ENCODE measurements at regions not wholly inside any gene's neighbourhood (a gene's known extent, or its start where the extent isn't known, plus 50 kb on each side); places are given as distances from the start of the nearest gene placed in this dataset.
A peak's percentile ranks its signal among the peaks of the same experiment; 100 is the strongest.
"Not testable (repeated sequence)": the region's sequence is repeated elsewhere in the genome, so short reads cannot be mapped to it uniquely, and the experiment has no call there.

DNA sequence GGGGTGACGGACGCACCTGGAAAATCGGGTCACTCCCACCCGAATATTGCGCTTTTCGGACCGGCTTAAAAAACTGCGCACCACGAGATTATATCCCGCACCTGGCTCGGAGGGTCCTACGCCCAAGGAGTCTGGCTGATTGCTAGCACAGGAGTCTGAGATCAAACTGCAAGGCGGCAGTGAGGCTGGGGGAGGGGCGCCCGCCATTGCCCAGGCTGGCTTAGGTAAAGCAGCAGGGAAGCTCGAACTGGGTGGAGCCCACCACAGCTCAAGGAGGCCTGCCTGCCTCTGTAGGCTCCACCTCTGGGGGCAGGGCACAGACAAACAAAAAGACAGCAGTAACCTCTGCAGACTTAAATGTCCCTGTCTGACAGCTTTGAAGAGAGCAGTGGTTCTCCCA, 1760.6 kb upstream of the CDH9 start:
- DNase-seq (ENCODE audit: low read depth) = not testable (repeated sequence)

DNA sequence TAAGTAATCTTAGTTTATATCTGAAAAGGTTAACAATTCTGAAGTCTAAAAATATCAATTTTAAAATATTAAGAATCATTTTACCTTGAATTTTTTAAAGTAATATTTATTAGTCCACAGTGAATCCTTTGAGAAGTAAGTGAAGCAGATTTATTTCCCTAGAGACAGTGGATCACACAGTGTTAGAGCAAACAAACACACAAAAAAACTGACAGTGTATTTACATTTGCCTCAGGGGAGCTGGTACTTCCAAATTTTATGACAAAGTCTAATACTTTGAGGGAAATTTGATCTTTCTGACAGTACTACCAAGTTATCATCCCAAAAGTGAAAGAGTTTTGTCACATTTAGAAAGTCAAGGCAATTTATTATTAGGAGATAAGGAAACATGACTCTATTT, 1750.6 kb upstream of the CDH9 start:
- DNase-seq (ENCODE audit: low read depth) = no peak

DNA sequence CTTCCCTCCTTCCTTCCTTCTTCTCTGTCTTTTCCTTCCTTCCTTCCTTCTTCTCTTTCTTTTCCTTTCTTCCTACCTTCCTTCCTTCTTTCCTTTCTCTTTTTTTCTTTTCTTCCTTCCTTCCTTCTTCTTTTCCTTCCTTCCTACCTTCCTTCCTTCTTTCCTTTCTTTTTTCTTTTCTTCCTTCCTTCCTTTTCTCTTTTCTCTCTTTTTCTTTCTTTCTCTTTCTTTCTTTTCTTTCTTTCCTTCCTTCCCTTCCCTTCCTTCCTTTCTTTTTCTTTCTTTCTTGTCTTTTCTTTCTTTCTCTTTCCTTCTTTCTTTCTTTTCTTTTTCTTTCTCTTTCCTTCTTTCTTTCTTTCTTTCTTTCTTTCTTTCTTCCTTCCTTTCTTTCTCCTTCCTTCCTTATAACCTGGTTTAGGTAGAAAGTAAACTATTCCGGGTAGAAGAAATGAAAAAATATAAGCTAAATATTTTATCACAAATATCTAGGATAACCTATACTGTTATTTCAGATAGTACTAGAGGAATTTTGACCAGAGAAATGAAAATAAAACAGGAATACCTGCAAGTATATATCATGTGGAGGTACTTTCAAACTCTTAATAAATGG, 1741.8 kb upstream of the CDH9 start:
- no peak for DNase-seq (ENCODE audit: low read depth)

DNA sequence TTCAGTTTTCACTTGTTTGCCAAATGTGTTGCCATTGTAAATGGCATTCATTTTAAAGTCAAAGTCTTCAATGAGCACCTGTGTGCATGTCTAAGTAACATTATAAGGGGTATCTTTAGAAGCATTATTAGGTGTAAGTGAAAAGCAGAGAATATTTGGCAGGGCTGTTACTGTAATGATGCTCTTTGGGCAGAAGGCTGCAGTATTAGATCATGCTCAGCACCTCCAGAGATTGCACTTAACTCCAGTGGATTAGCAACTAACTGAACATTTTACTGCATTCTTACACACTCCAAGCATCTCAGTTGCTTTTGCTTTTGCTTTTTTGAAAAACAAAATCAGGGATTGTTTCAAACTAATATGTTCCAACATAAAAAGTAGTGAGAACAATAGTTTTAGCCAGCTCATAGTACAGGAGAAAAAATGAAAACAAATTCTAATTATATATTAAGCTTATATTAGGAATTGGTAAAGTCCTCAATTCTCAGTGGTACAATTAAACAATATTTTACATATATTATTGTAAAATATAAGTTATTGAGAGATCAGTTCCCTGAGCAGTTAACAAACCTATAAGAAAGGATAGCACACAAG, 1740.9 kb upstream of the CDH9 start:
- DNase-seq (ENCODE audit: low read depth) = no peak

DNA sequence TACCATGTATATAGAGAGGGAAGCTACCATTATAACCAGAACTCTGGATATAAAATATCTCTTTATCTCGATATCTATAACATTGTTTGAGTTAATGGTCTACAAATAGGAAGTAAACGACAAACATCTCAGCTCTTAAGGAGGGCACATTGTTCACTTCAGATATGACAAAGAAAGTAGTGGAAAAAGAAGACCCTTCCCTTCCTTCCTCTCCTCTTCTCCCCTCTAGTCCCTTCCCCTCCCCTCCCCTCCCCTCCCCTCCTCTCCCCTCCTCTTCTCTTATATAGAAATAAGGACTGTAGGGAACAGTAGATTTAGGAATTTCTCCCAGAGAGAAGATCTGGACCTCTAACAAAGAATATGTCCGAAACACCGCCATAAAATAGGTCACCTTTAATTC, 1731.9 kb upstream of the CDH9 start:
- no peak for DNase-seq (ENCODE audit: low read depth)

DNA sequence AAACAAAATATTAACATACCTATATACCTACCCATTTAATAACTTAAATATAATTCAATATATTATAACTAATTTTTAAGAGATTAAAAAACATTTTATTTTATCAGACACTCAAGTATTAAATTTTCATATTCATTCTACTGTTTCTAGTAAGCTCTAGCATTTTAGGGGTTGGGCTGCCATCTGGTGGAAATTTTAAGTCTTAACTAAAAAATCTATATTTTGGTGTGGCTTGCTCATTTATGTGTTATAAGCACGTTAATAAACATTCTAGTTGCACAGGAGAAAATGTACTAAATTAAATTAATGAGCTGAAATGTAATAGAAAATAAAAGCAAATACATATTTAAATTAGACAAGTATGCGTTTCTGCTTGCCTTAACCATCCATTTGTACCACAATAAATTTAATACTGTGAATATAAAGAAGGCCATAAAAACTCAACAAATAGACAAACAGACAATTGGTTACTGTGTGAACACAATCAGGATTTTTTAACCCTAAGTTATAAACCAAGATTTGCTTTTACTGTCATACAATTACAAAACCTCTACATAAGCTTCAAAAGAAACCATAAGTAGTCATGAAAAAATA, 1728.3 kb upstream of the CDH9 start:
- peak; percentile 7 for DNase-seq (ENCODE audit: low read depth)

DNA sequence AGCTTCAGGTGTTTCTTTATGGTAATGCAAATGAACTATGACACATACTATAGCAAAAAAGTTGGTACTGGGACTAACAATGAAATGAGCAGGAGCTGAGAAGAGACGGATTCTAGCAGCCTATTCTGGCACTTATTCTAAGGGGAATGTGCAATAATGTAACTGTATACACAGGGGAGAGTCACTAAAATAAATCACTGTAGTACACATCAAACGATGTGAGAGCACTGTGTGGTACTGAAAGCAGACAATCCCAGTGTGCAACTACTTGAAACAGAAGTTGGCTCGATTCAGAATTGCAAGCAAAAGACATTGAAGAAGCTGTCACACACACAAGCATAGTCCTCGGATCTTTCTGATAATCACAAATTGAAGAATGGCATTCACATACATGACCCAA, 1713.0 kb upstream of the CDH9 start:
- no peak for DNase-seq (ENCODE audit: low read depth)

DNA sequence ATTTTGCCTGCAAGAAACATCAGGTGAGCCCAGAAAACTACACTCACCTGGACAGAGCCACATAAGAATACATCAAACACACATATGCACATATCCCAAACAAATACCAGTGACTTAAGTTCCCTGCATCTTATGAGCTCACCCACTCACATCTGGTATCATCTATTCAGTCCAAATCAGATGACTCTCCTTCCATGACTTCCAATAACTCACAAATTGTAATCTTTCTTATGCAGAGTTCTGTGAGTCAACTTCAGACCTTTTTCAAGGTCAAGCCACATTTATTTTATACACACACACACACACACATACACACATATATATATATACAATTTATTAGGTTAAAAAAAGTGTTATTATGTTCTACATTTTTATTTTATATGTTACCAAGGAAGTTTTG, 1711.9 kb upstream of the CDH9 start:
- no peak for DNase-seq (ENCODE audit: low read depth)

DNA sequence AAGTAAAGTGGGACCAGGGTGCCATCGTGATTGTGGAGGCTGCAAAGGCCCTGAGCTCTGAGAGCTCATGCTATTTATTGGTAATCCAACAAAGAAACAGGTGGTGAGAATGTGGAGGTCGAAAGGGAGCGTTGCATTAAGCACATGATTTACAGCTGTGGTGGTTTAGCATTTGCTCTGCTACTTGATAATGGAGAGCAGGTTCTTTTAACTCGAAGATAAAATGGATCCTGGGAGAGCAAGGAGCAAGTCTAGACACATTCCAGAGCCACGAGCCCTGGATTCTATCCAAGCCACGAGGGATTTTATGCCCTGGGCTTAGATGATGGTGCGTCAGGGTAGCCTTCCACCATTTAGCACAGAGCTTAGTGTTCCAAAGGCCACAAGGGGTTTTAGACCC, 1710.1 kb upstream of the CDH9 start:
- no peak for DNase-seq (ENCODE audit: low read depth)

DNA sequence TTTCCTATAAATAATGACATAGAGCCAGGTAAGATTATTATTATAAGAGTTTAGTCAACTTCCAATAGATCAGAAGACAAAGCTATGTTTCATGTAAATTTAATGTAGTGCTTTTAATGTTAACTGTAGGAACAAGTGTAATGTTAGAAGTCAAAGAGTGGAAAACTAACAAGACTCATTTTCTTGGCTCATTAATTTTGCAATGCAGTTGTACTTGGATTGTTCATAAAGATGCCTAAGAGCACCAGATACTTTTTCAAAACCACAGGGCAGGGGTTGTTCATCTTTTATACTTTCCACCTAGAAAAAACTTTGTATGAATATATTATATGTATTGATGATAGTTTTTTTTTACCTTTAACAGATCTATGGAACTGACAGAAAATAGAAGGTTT, 1705.3 kb upstream of the CDH9 start:
- no peak for DNase-seq (ENCODE audit: low read depth)

DNA sequence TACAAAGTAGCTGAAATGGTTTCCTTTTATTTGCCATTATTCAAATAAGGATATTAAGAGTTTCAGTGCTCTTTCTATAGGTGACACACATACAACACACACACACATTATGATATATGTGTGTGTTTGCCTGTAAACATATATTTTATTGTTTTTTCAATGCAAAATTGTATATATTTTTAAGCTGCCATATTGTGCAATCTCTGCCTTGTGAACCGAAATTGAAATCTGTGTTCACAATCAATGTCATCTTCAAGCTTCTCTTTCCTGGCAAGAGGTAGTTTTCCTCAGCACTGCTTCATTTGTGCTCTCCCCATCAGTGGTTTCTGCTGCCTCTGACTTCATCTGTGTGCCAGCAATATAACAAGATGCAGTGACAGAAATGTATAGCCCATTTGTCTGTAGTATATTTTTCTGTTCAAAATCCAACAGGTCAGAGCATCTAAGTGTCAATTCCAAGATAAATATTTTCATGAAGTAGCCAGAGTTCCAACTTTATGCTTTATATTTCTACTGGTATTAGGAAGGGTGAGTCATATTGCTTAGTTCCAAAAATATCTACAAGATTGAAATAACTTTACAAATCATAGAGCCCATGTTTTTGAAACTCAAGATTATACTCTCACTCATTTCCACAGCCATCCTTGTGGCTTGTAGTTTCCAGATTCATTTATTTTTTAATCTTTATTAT, 1704.8 kb upstream of the CDH9 start:
- DNase-seq (ENCODE audit: low read depth) = no peak

DNA sequence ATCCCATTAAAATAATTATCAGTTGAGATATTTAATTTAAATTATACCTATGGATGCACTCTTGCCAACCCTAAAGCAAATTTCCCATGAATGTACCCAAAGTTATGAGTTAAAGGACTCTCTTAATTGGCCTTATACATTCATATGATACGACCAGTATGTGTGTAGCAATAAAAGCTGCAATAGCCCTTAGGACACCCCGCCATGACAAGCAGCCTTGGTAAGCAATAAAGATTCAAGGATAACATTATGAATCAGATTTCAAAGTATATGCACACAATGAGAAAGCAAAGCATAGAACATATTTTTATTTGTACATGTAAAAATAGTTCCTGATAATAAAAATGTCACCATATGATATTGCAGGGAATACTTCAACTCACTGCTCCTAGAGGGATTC, 1699.3 kb upstream of the CDH9 start:
- no peak for DNase-seq (ENCODE audit: low read depth)

DNA sequence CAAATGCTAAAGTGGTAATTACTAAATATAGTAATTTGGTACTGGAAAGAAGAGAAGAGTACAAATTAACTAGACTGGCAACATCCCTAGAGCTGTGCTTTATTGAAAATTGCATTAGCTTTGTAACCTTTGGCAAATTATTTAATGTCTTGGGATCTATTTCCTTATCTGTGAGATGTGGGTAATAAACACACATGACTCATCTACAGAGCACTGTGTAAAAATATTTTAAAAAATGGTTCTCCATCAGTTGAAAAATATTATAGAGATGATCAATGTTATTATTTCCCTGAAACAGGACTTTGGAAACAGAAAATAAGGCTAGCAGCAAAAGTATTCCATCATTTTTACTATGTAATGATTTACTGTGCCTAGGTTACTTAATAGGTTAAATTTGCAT, 1698.8 kb upstream of the CDH9 start:
- no peak for DNase-seq (ENCODE audit: low read depth)

DNA sequence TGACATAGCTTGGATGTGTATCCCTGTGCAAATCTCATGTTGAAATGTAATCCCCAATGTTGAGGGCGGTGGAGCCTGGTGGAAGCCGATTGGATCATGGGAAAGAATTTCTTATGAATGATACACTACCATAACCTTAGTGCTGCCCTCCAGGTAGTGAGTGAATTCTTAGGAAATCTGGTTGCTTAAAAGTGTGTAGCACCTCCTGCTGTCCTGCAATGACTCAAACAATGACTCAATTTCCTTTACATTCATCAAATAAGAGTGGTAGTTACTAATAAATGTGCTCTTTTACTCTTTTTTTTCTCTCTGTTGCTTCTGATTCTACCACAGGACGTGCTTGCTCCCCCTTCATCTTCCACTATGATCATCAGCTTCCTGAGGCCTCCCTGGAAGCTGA, 1696.0 kb upstream of the CDH9 start:
- DNase-seq (ENCODE audit: low read depth) = no peak

DNA sequence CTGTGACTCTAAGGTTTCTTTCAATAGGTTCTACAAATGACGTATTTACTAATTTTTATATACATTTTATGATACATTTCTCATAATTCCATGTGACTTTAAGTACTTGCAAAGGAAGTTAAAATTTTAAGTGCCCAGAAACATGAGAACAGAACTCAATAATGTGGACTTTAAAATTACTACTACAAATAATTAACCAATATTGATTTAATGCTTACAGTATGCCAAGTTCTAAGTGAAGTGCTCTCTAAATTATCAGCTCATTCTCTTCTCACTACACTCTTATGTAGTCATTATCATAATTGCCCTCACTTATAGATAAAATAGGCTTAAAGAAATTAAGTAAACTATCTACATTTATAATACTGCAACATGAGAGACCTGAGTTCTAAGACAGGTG, 1690.7 kb upstream of the CDH9 start:
- DNase-seq (ENCODE audit: low read depth) = no peak

DNA sequence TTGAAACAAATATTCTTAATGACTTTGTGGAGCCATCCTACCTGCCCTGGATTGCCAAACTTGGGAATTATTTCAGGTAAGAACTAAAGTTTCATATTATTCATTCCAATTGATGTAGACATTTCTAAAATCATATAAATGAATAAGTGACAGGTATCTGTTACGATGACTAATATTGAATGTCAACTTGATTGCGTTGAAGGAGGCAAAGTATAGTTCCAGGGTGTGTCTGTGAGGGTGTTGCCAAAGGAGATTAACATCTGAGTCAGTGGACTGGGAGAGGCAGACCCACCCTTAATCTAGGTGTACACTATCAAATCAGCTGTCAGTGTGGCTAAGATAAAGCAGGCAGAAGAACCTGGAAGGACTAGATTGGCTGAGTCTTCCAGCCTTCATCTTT, 1688.4 kb upstream of the CDH9 start:
- no peak for DNase-seq (ENCODE audit: low read depth)

DNA sequence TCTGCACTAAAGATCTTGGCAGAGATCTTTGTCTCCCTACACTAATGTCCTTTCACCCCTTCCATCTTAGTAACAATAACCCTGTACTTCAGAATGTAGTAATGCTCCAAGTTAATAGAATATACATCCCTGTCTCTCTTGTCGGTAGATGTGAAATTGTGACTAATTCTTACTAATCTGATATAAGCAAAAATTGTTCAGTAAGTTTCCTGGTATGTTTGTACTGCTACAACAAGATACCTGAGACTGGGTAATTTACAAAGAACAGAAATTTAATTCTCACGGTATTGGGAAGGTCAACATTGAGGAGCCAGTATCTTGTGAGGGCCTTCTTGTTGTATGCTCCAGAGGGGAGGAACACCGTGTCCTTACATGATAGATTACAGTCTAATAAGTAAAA, 1686.6 kb upstream of the CDH9 start:
- no peak for DNase-seq (ENCODE audit: low read depth)

DNA sequence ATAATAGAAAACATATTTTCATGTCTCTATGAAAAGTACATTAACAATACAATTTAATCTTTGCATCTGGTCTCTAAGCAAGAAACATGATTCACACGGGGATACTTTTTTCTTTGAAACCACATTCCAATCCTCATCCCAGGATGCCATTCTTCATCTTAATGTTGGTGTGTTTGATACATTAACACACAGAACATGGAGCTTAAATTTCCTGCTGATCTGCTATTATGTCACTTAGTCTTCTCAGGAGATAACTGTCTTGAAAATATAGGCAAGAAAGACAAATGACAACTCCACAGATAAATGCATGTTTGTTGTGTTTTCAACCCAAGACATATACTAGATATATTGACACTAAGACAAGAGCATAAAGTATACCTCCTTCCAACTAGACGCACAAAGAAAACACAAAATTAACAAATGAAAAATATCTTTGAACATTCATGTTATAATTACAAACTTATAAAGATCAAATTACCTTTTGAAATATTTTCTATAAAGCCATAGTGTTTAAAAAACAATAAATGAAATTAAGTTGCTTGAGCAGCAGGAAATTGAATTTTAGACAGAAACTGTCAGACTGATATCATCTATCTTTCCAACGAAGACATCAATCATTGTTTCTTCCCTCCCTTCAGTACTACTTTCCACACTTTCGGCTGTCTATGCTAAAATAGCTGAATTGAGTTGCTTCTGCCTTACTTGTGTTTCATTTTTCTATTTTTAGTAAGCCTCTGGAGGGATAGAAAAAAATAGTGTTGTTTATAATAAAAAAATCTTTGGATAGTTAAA, 1676.7 kb upstream of the CDH9 start:
- no peak for DNase-seq (ENCODE audit: low read depth)

DNA sequence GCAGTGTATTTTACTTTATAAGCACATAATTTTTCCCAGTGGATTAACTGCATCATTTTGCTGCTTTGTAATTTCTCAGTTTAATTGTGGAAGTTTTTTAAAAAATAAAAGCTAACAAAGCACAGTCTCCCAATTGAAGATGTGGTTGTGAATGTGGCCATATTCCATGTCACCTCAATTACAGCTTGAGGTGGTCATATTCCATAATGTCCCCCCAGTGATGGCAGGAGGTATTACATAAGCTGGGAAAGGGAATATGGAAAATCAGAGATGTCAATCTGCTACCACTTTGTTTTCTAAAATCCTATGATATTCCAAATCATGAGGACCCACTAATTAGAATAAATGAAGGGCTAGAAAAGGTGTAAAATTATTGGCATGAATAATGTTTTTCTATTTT, 1672.0 kb upstream of the CDH9 start:
- no peak for DNase-seq (ENCODE audit: low read depth)

DNA sequence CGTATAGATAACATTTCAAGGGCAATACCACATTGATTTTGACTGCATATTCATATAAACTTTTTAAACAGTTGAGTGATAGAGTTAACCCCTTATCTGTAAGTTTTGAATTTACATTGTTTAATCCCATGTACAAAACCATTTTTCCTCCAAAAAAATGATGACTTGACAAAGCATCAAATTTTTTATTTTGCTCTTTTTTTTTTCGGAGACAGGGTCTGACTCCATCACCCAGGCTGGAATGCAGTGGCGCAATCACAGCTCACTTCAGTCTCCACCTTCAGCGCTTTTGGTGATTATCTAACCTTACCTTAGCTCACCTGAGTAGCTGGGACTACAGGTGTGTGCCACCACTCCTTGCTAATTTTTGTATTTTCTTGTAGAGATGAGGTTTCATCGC, 1670.1 kb upstream of the CDH9 start:
- no peak for DNase-seq (ENCODE audit: low read depth)

DNA sequence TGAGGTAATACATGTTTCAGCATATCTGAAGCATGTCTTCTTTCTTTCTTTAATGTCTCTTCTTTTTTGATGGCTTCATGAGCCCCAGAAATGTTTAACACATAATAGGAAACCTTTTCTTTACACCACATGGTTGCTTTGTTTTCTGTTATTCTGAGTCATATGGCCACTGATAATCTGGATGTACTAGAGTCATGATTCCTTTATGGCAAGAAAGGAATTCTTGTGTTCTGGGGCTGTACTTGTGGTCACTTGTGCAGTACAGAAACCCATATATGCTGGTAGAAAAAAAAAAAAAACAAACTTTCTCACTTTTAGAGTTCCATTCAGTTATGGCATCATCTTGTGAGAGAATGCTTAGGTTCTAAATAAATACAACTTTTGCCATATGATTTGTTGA, 1669.3 kb upstream of the CDH9 start:
- no peak for DNase-seq (ENCODE audit: low read depth)

DNA sequence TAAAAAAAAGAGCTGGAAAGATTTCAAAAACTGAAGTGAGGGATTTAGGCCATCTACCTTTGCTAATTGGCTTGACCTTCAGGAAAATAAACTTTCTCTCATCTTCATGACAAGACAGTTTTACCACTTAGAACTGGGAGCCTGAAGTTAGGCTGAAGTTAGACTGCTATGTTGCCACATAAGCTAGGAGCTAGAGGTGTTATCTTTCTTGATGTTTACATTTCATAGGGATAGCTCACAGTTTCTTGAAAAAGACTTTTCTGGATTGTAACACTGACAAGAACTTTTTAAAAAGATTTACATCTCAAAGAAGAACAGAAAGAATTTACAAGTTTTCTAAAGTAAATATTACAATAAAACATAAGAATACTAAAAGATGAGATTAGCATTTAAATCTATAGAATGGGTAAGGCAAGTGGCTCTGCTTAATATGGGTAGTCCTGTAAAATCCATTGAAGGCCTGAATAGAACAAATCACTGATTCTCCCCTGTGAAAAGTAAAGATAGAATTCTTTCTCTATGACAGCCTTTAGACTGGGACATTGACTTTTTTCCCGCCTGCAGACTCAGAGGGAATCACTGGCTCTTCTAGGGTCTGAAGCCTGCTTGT, 1665.4 kb upstream of the CDH9 start:
- DNase-seq (ENCODE audit: low read depth) = no peak
